ENCODE measurements at regions not wholly inside any gene's neighbourhood (a gene's known extent, or its start where the extent isn't known, plus 50 kb on each side); places are given as distances from the start of the nearest gene placed in this dataset.

GRCh38 chr2:176518823-176519222 lies 249.6 kb downstream of the MTX2 start:
- H3K4me1 Mint-ChIP-seq: no peaks in the 10 kb centered on the region
- ChIA-PET POLR2A (no interaction called here), CTCF (interaction anchor here (1.0 to 1.8 kb wide), 2 partner anchors 35 to 37 kb away, joined by 3 to 9 read pairs; no protein-coding TSS in a partner anchor)
- no peaks in the 10 kb centered on the region for H3K36me3 Mint-ChIP-seq
- peaks cover 84% of the 10 kb centered on the region for H3K27me3 Mint-ChIP-seq (ENCODE audit: low read depth)
- H3K9me3 Mint-ChIP-seq: no peaks in the 10 kb centered on the region
- TF ChIP-seq ZNF263 (CRISPR knock-in tag; IDR thresholded peaks at IDR 0.05; ENCODE audit: low read depth) (no peak), E2F4 (CRISPR knock-in tag; IDR thresholded peaks at IDR 0.05; ENCODE audit: borderline replicate concordance, low read depth) (no peak), JUN (CRISPR knock-in tag; IDR thresholded peaks at IDR 0.05) (no peak), ATF2 (CRISPR knock-in tag; IDR thresholded peaks at IDR 0.05; ENCODE audit: borderline replicate concordance, low read depth) (no peak), TP53 (CRISPR knock-in tag; IDR thresholded peaks at IDR 0.05) (no peak), MAX (CRISPR knock-in tag; IDR thresholded peaks at IDR 0.05) (no peak), FOXP4 (CRISPR knock-in tag; IDR thresholded peaks at IDR 0.05) (no peak), IRF1 (CRISPR knock-in tag; IDR thresholded peaks at IDR 0.05) (no peak), FOXK1 (CRISPR knock-in tag; IDR thresholded peaks at IDR 0.05) (no peak), ZSCAN18 (CRISPR knock-in tag; IDR thresholded peaks at IDR 0.05) (no peak), KAT7 (CRISPR knock-in tag; IDR thresholded peaks at IDR 0.05; ENCODE audit: borderline replicate concordance) (no peak), CREB1 (CRISPR knock-in tag; IDR thresholded peaks at IDR 0.05) (no peak), ZNF121 (CRISPR knock-in tag; IDR thresholded peaks at IDR 0.05) (no peak), ZNF512 (CRISPR knock-in tag; IDR thresholded peaks at IDR 0.05; ENCODE audit: borderline replicate concordance) (no peak), NFATC4 (CRISPR knock-in tag; IDR thresholded peaks at IDR 0.05) (no peak), ZNF317 (CRISPR knock-in tag; IDR thresholded peaks at IDR 0.05; ENCODE audit: borderline replicate concordance, low read depth) (no peak), OVOL2 (CRISPR knock-in tag; IDR thresholded peaks at IDR 0.05; ENCODE audit: borderline replicate concordance) (no peak)
- no peak overlapping the region for H3K27ac Mint-ChIP-seq
- no peak overlapping the region for H3K4me3 Mint-ChIP-seq
- DNase-seq (ENCODE audit: low spot score): peak; percentile 28
- ATAC-seq: peak; percentile 61

Measured in WTC11 (cell line).